ENCODE measurements at regions not wholly inside any gene's neighbourhood (a gene's known extent, or its start where the extent isn't known, plus 50 kb on each side); places are given as distances from the start of the nearest gene placed in this dataset.

DNA sequence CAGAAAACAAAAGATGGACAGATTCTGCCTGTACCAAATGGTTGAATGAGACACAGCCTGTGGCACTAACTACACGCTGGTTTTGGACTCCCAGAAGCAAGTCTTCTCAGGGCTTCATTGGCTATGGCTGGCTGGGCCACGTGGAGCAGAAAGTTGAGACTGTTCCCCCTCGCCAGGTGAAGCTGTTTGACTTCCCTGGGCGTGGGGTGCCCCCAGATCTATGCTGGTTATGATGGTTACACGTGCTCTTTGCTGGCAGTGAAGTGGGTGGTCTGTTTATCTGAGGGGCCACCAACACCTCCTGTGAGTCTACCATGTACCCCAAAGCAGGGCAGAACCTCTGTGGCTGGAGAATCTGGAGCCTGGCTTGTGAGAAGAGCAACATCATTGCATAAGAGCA is 60.3 kb upstream of the EPHA6 start:
- TF ChIP-seq, protein P1, sequence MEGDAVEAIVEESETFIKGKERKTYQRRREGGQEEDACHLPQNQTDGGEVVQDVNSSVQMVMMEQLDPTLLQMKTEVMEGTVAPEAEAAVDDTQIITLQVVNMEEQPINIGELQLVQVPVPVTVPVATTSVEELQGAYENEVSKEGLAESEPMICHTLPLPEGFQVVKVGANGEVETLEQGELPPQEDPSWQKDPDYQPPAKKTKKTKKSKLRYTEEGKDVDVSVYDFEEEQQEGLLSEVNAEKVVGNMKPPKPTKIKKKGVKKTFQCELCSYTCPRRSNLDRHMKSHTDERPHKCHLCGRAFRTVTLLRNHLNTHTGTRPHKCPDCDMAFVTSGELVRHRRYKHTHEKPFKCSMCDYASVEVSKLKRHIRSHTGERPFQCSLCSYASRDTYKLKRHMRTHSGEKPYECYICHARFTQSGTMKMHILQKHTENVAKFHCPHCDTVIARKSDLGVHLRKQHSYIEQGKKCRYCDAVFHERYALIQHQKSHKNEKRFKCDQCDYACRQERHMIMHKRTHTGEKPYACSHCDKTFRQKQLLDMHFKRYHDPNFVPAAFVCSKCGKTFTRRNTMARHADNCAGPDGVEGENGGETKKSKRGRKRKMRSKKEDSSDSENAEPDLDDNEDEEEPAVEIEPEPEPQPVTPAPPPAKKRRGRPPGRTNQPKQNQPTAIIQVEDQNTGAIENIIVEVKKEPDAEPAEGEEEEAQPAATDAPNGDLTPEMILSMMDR (conservative IDR thresholded peaks at IDR 0.05; ENCODE audit: low read depth, low read length): no peak
- no peak for TF ChIP-seq EZH2 (IDR thresholded peaks at IDR 0.05; ENCODE audit: borderline replicate concordance, low read depth, low read length, poor library complexity, severe bottlenecking)
